Left lung (tissue), 4 donors: ENCODE measurements at regions not wholly inside any gene's neighbourhood (a gene's known extent, or its start where the extent isn't known, plus 50 kb on each side); places are given as distances from the start of the nearest gene placed in this dataset.

Source experiments
- ATAC-seq: fragments of 200-7000 bp; cut with Tn5 transposase; one replicate; pipeline ENCODE4 v1.9.1; 2020; ENCODE audit warnings: moderate library complexity
- DNase-seq, 4 donors: peaks; one replicate each; pipeline ENCODE4 v3.0.0-alpha.2; 2013 to 2020
- H3K27ac ChIP-seq, 2 donors: fragments of 200-600 bp; sonication (generic) in 1 of 2; one replicate each; pipeline versions ENCODE4 v1.5.0 to v1.8.0; 2020 to 2021
- H3K27me3 ChIP-seq, 2 donors: fragments of 200-600 bp; sonication (generic) in 1 of 2; one replicate each; pipeline versions ENCODE4 v1.5.0 to v1.8.0; 2020 to 2021
- H3K36me3 ChIP-seq, 2 donors: fragments of 200-600 bp; sonication (generic) in 1 of 2; one replicate each; pipeline versions ENCODE4 v1.5.0 to v1.8.0; 2020 to 2021
- H3K4me1 ChIP-seq, 2 donors: fragments of 200-600 bp; one replicate each; pipeline ENCODE4 v1.8.0; 2021
- H3K4me3 ChIP-seq, 2 donors: fragments of 200-600 bp; sonication (generic) in 1 of 2; one replicate each; pipeline versions ENCODE4 v1.5.0 to v1.8.0; 2020 to 2021; ENCODE audit warnings: mild to moderate bottlenecking in 1 of 2
- H3K9me3 ChIP-seq, 2 donors: fragments of 200-600 bp; sonication (generic) in 1 of 2; one replicate each; pipeline versions ENCODE4 v1.5.0 to v1.8.0; 2020 to 2021
- intact Hi-C, 2 donors: fragments of 100-400 bp; cut with DNase I; formaldehyde crosslinking; loops; one replicate each; pipeline versions ENCODE4 v1.11.2 to v1.14.2; 2022
- TF ChIP-seq, protein P1 (sequence below), 2 donors: fragments of 200-600 bp; sonication (generic) in 1 of 2; IDR thresholded peaks; one replicate each; pipeline versions ENCODE4 v1.5.0 to v1.8.0; 2021; ENCODE audit warnings: antibody characterized with exemption in 2 of 2
- donor health status: DM: no; HTN: yes; CAD: no.
- donor health status: DM: no; HTN: no; CAD: no.

DNA sequence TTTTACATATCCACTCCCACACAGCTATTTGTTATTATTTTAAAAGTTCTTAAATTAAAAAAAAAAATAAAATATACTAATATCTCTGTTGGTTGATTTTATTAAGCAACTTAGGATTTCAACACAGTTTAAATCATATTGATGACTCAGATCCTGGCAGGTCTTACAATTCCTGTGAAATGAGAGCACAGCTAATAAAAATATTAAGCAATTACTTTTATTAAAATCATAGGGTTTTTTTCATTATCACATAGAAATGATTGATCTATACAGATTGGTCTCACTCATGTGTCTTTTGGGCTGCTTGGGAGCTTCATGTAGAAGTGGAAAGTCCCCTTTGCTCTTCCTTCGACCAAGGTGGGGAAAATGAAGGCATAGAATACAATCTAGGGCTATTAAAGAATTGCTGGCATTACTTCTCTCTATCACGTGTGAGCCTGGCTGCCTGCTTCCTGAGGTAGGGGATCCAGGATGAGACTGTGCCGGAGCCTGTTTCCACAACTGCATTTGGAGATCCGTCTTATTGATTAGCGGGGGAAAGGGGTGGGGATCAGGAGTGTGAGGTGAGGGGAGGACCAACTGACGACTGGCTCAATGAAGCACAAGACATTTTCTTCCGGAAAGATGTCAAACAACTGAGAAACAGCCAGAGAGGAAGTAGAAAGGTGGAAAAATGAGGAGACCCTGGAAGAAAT lies 858.0 kb downstream of the USP25 start:
- intact Hi-C loops: no loop called here
- Histone ChIP-seq H3K27ac (peak overlapping the region; percentile 48 to 72), H3K9me3 (no peaks in the 10 kb centered on the region), H3K4me1 (peaks cover 0 to 7% of the 10 kb centered on the region in 2 donors), H3K27me3 (no peaks in the 10 kb centered on the region), H3K4me3 (peak overlapping the region; percentile 7 to 22), H3K36me3 (no peaks in the 10 kb centered on the region)
- ATAC-seq (peak; percentile 55), DNase-seq (peak in 1 of 4 donors; percentile 60)
- TF ChIP-seq, protein P1, sequence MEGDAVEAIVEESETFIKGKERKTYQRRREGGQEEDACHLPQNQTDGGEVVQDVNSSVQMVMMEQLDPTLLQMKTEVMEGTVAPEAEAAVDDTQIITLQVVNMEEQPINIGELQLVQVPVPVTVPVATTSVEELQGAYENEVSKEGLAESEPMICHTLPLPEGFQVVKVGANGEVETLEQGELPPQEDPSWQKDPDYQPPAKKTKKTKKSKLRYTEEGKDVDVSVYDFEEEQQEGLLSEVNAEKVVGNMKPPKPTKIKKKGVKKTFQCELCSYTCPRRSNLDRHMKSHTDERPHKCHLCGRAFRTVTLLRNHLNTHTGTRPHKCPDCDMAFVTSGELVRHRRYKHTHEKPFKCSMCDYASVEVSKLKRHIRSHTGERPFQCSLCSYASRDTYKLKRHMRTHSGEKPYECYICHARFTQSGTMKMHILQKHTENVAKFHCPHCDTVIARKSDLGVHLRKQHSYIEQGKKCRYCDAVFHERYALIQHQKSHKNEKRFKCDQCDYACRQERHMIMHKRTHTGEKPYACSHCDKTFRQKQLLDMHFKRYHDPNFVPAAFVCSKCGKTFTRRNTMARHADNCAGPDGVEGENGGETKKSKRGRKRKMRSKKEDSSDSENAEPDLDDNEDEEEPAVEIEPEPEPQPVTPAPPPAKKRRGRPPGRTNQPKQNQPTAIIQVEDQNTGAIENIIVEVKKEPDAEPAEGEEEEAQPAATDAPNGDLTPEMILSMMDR (IDR thresholded peaks at IDR 0.05): no peak

DNA sequence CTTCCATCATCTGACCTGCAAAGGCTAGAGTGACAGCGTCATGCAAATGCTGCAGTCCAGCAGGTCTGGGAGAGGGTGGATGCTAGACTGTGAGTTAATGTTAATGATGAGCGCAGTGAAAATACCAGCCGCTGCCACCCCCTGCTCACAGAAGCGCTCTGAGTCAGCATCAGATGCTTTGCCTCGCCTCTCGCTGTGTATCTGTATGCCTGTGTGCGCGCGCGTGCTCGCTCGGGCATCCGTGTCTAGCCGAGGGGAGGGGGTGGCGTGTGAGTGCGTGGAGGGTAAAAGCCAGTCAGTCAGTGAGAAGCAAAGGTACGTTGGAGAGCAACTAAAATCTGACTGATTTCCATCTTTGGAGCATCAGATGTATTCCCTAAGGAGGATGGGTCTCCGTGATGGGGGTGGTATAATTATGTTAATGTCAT lies 858.7 kb downstream of the USP25 start:
- peak; percentile 84 for ATAC-seq
- H3K4me3 ChIP-seq: peak overlapping the region; percentile 7 to 22
- no peaks in the 10 kb centered on the region for H3K36me3 ChIP-seq
- no peaks in the 10 kb centered on the region for H3K27me3 ChIP-seq
- no peaks in the 10 kb centered on the region for H3K9me3 ChIP-seq
- peak; percentile 52 to 75 (median 62) for DNase-seq
- peaks cover 0 to 7% of the 10 kb centered on the region in 2 donors for H3K4me1 ChIP-seq
- intact Hi-C loops: no loop called here
- H3K27ac ChIP-seq: peak overlapping the region; percentile 38 to 72
- TF ChIP-seq, protein P1 (IDR thresholded peaks at IDR 0.05): no peak

DNA sequence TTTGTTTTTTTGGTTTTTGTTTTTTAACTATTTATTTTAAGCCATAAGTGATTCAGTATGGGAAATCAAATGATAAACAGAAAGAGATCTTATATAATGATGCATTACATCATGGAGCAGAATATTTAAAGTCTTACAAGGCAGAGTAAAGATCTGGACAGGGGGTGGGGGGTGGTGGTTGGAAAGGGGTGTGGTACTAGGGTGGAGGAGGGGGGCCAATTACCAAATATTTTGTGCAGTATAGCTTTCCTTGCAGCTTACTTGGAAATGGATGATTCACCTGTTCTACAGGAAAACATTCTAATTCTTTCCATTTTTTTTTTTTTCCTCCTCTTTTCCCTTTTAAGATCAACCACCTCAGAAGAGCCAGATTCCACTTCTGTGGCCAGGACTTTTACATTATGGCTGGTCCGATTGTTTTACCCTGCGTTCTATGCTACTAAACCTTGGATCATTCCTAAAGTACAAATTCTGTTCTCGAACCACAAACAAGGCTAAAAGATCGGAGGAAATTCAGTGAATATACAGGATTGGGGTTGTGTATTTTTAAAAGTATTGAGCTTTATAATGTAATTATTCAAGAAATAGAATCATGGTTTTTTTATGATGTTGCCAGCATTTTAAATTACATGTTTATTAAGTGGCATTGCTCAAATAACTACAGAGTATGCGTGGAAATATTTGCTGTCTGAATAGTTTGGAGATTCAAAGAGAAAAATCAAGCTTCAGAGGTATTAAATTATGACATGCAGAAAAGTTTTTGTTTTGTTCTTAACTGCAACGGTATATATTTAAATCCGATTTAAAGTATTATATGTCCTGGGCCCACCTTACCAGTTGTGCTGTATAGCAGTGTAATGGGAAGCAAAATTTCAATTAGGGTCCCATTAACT lies 859.5 kb downstream of the USP25 start:
- no peak for ATAC-seq
- Histone ChIP-seq H3K4me3 (no peak overlapping the region), H3K27me3 (no peaks in the 10 kb centered on the region), H3K27ac (no peak overlapping the region), H3K9me3 (no peaks in the 10 kb centered on the region), H3K36me3 (no peaks in the 10 kb centered on the region), H3K4me1 (peaks cover 0 to 7% of the 10 kb centered on the region in 2 donors)
- DNase-seq: no peak
- intact Hi-C loops: no loop called here
- TF ChIP-seq, protein P1 (IDR thresholded peaks at IDR 0.05): no peak

DNA sequence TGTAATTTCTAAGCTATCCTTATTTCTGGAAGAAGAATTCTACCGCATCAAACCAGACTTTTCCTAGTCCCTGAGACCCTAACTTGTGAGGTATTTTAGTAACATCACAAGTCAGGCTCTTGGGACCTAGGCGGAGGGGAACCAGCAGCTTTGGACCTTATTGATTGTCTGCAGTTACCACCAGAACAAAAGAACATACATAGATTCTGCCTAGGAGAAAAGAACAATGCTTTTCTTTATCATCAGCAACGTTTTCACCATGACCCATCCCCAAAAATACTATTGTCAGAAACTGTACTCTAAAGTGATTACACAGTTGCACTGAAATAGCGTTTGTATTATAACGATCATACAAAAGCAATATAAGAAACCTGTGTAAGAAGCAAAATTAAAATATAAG lies 860.4 kb downstream of the USP25 start:
- DNase-seq (no peak), ATAC-seq (no peak)
- TF ChIP-seq, protein P1 (IDR thresholded peaks at IDR 0.05): no peak
- Histone ChIP-seq H3K4me1 (peaks cover 0 to 7% of the 10 kb centered on the region in 2 donors), H3K27ac (no peak overlapping the region), H3K36me3 (no peaks in the 10 kb centered on the region), H3K27me3 (no peaks in the 10 kb centered on the region), H3K4me3 (no peak overlapping the region), H3K9me3 (no peaks in the 10 kb centered on the region)
- intact Hi-C loops: no loop called here
